Astrocyte of the cerebellum (primary cell): ENCODE measurements at regions not wholly inside any gene's neighbourhood (a gene's known extent, or its start where the extent isn't known, plus 50 kb on each side); places are given as distances from the start of the nearest gene placed in this dataset.

Source experiments
- DNase-seq: peaks from one replicate; pipeline ENCODE4 v3.0.0-alpha.2; 2011; ENCODE audit warnings: low read depth
- H3K4me3 ChIP-seq: 2 replicates; pipeline ENCODE4 v1.5.1; 2011; ENCODE audit warnings: mild to moderate bottlenecking, low read depth, low read length, moderate library complexity
- CTCF ChIP-seq: IDR thresholded peaks from 2 replicates; pipeline ENCODE4 v1.5.1; 2012; ENCODE audit warnings: low read length, low read depth, moderate library complexity, mild to moderate bottlenecking; ENCODE audit errors: missing control alignments
- in situ Hi-C: cut with HindIII; loops from 2 replicates; pipeline ENCODE4 v1.10.0; 2017; ENCODE audit warnings: low sequenced_read_pairs

GRCh38 chr12:24127919-24128721 is 178.7 kb upstream of the SOX5 start:
- no peak for DNase-seq
- no peak for TF ChIP-seq CTCF
- in situ Hi-C loops, result no loop called here
- H3K4me3 ChIP-seq, result no peak overlapping the region

- no peak for TF ChIP-seq CTCF
- no peak for DNase-seq
- in situ Hi-C loops, result no loop called here
- H3K4me3 ChIP-seq, result no peak overlapping the region
Measured at GRCh38 chr12:24125280-24125679, 175.8 kb upstream of the SOX5 start.

- TF ChIP-seq CTCF, result no peak
- DNase-seq, result no peak
- in situ Hi-C loops, result no loop called here
- H3K4me3 ChIP-seq, result no peak overlapping the region
Measured at GRCh38 chr12:24121911-24122310, 172.4 kb upstream of the SOX5 start.

GRCh38 chr12:24118668-24119067 is 169.2 kb upstream of the SOX5 start:
- no peak overlapping the region for H3K4me3 ChIP-seq
- DNase-seq, result no peak
- TF ChIP-seq CTCF, result no peak
- in situ Hi-C loops, result no loop called here

GRCh38 chr12:24116548-24116947 is 167.1 kb upstream of the SOX5 start:
- TF ChIP-seq CTCF, result no peak
- no peak overlapping the region for H3K4me3 ChIP-seq
- in situ Hi-C loops, result no loop called here
- no peak for DNase-seq

GRCh38 chr12:24113701-24114100 is 164.2 kb upstream of the SOX5 start:
- no peak overlapping the region for H3K4me3 ChIP-seq
- in situ Hi-C loops, result no loop called here
- no peak for TF ChIP-seq CTCF
- no peak for DNase-seq
